Suprapubic skin (tissue), 3 donors: ENCODE measurements at regions not wholly inside any gene's neighbourhood (a gene's known extent, or its start where the extent isn't known, plus 50 kb on each side); places are given as distances from the start of the nearest gene placed in this dataset.

Source experiments
- POLR2AphosphoS5 ChIP-seq, 3 donors: sonication (generic); formaldehyde crosslinking; IDR thresholded peaks; one replicate each; pipeline ENCODE4 v1.6.1; 2017; ENCODE audit warnings: antibody characterized with exemption in 3 of 3
- TF ChIP-seq, protein P1 (sequence below), 2 donors: fragments of 200-600 bp in 1 of 2; fragments of 450-650 bp in 1 of 2; sonication (generic) in 1 of 2; IDR thresholded peaks; one replicate each; pipeline ENCODE4 v1.5.1; 2016 to 2019; ENCODE audit warnings: antibody characterized with exemption in 2 of 2, mild to moderate bottlenecking in 1 of 2, moderate library complexity in 1 of 2

DNA sequence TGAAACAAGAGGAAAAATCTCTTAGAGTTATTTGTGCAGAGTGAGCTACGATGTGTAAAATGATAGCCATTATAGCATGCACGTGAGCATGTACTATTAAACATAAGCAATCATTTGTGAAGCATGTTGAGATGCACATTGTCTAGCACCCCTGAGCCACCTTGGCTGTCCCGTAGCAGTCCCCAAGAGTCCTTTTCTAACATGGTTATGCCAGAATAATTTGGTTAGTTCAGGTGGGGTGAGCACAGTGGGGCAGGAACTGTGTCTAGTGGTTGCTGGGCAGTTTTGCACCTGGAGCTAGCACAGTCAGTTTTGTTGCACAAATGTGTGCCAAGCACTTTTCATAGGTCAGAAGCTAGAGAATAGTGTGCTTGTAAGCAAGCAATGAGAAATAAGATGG lies 809.8 kb downstream of the RNF144A start:
- TF ChIP-seq, protein P1, sequence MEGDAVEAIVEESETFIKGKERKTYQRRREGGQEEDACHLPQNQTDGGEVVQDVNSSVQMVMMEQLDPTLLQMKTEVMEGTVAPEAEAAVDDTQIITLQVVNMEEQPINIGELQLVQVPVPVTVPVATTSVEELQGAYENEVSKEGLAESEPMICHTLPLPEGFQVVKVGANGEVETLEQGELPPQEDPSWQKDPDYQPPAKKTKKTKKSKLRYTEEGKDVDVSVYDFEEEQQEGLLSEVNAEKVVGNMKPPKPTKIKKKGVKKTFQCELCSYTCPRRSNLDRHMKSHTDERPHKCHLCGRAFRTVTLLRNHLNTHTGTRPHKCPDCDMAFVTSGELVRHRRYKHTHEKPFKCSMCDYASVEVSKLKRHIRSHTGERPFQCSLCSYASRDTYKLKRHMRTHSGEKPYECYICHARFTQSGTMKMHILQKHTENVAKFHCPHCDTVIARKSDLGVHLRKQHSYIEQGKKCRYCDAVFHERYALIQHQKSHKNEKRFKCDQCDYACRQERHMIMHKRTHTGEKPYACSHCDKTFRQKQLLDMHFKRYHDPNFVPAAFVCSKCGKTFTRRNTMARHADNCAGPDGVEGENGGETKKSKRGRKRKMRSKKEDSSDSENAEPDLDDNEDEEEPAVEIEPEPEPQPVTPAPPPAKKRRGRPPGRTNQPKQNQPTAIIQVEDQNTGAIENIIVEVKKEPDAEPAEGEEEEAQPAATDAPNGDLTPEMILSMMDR (IDR thresholded peaks at IDR 0.05) = no peak
- no peak for TF ChIP-seq POLR2AphosphoS5 (IDR thresholded peaks at IDR 0.05)
